ENCODE measurements at regions not wholly inside any gene's neighbourhood (a gene's known extent, or its start where the extent isn't known, plus 50 kb on each side); places are given as distances from the start of the nearest gene placed in this dataset.

DNA sequence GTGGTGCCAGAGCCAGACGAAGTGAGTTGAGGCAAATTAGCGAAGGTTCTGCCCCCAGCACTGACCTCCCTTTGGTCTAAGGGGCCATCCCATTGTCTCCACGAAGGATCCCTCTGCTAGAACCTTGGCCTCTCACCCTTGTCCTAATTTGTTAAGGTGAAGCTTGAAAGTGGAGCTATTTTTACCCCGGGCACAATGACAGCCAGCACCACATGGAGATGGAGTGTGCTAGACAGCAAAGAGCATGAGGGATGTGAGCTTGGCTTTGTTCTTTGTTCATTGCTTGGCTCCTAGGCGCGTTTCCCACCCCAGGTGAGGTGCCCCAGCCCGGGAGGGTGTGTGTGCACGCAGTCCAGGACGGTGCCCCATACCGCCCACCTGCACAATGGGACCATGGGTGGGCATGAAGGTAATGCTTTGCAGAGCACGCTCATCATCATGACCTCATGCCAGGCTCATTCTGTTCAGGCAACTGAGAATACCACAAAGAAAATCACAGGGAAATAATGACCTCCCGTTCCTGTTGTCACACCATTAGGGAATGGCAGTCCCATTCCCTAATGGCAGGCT is 361.0 kb upstream of the FZD8 start:
- TF ChIP-seq, protein P1, sequence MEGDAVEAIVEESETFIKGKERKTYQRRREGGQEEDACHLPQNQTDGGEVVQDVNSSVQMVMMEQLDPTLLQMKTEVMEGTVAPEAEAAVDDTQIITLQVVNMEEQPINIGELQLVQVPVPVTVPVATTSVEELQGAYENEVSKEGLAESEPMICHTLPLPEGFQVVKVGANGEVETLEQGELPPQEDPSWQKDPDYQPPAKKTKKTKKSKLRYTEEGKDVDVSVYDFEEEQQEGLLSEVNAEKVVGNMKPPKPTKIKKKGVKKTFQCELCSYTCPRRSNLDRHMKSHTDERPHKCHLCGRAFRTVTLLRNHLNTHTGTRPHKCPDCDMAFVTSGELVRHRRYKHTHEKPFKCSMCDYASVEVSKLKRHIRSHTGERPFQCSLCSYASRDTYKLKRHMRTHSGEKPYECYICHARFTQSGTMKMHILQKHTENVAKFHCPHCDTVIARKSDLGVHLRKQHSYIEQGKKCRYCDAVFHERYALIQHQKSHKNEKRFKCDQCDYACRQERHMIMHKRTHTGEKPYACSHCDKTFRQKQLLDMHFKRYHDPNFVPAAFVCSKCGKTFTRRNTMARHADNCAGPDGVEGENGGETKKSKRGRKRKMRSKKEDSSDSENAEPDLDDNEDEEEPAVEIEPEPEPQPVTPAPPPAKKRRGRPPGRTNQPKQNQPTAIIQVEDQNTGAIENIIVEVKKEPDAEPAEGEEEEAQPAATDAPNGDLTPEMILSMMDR (IDR thresholded peaks at IDR 0.05) = no peak
- no peak for TF ChIP-seq EP300 (IDR thresholded peaks at IDR 0.05)

Measured in upper lobe of left lung (tissue), 4 donors.